HepG2 (cell line): ENCODE measurements at regions not wholly inside any gene's neighbourhood (a gene's known extent, or its start where the extent isn't known, plus 50 kb on each side); places are given as distances from the start of the nearest gene placed in this dataset.

Experiments
- ATAC-seq: fragments of 200-7000 bp; cut with Tn5 transposase; 3 replicates; pipeline ENCODE4 v1.9.1; 2020; ENCODE audit warnings: mild to moderate bottlenecking, moderate library complexity
- BruUV-seq: library from RNA; stranded (reverse); fragments of 400-500 nt; replicated peaks from 2 replicates; lab custom pipeline; 2021; lab: Mats Ljungman, UMichigan
- CTCF ChIA-PET: fragments of 300-600 bp; formaldehyde crosslinking; extraction: SDS; loops from one replicate; lab custom pipeline; 2021; ENCODE audit warnings: low total read pairs, inconsistent platforms, low intra/inter-chr PET ratio; lab: Yijun Ruan, JAX
- POLR2A ChIA-PET: fragments of 350-600 bp; sonication (Branson Sonifier 250); formaldehyde crosslinking; loops from one replicate; lab custom pipeline; 2020; ENCODE audit warnings: antibody characterized with exemption, inconsistent platforms; lab: Yijun Ruan, JAX
- DNase-seq: peaks from one replicate; pipeline ENCODE4 v3.0.0-alpha.2; 2015; ENCODE audit warnings: low spot score
- FAIRE-seq: peaks from 3 replicates; lab custom pipeline; 2011; peaks lifted over from hg19 to GRCh38; lab: Jason Lieb, UNC
- H2AFZ ChIP-seq: one replicate; pipeline ENCODE4 v1.6.1; 2011; ENCODE audit warnings: low read length, inconsistent platforms
- H3K27ac ChIP-seq: fragments of 300-600 bp; 3 replicates; pipeline ENCODE4 v1.8.0; 2011; ENCODE audit warnings: mixed run types, mild to moderate bottlenecking, mixed read lengths, low read length, inconsistent platforms; ENCODE audit not compliant: insufficient read depth; ENCODE audit errors: extremely low read length
- H3K27me3 ChIP-seq, 2 experiments: fragments of 200-600 bp in 1 of 2; 2 replicates in 1 of 2; 3 replicates in 1 of 2; pipeline versions ENCODE4 v1.6.0 to v1.8.0; 2011; ENCODE audit warnings: low read length in 2 of 2, mild to moderate bottlenecking in 2 of 2, moderate library complexity in 2 of 2, inconsistent platforms in 1 of 2; ENCODE audit not compliant: insufficient read depth in 2 of 2, control insufficient read depth in 1 of 2
- H3K36me3 ChIP-seq, 2 experiments: fragments of 200-600 bp in 1 of 2; replicated peaks in 1 of 2; 2 replicates in 1 of 2; 3 replicates in 1 of 2; pipeline versions ENCODE4 v1.5.1 to v1.8.0; 2011; ENCODE audit warnings: low read length in 2 of 2, inconsistent platforms in 1 of 2; ENCODE audit not compliant: insufficient read depth in 2 of 2, control insufficient read depth in 1 of 2
- H3K4me1 ChIP-seq: 2 replicates; pipeline ENCODE4 v1.5.1; 2012; ENCODE audit warnings: low read length, inconsistent platforms; ENCODE audit not compliant: insufficient read depth
- H3K4me2 ChIP-seq: 2 replicates; pipeline ENCODE4 v1.6.0; 2011; ENCODE audit warnings: low read depth, low read length, inconsistent platforms
- H3K4me3 ChIP-seq, 3 experiments: fragments of 200-600 bp in 1 of 3; sonication (generic), shearing (Covaris generic) in 1 of 3; replicated peaks in 1 of 3; 2 replicates each; pipeline ENCODE4 v1.5.1; 2011 to 2016; ENCODE audit warnings: low read length in 3 of 3, inconsistent platforms in 2 of 3, low read depth in 2 of 3, mild to moderate bottlenecking in 2 of 3, control low read depth in 1 of 3, mixed read lengths in 1 of 3; ENCODE audit not compliant: insufficient read depth in 1 of 3
- H3K79me2 ChIP-seq: one replicate; pipeline ENCODE4 v1.6.1; 2011; ENCODE audit warnings: low read length, inconsistent platforms; ENCODE audit not compliant: insufficient read depth
- H3K9ac ChIP-seq: 2 replicates; pipeline ENCODE4 v1.6.0; 2011; ENCODE audit warnings: mild to moderate bottlenecking, low read depth, low read length, inconsistent platforms; ENCODE audit not compliant: insufficient read depth
- H3K9me3 ChIP-seq: 2 replicates; pipeline ENCODE4 v1.5.1; 2012; ENCODE audit warnings: mild to moderate bottlenecking, low read length
- H4K20me1 ChIP-seq: 2 replicates; pipeline ENCODE4 v1.6.0; 2011; ENCODE audit warnings: inconsistent platforms, mild to moderate bottlenecking, low read length, moderate library complexity; ENCODE audit not compliant: insufficient read depth
- ARID4A ChIP-seq: sonication (generic); formaldehyde crosslinking; IDR thresholded peaks from 2 replicates; pipeline ENCODE4 v1.5.0; 2020; ENCODE audit warnings: mild to moderate bottlenecking, missing genetic modification reagents, borderline replicate concordance
- CBFB ChIP-seq: sonication (generic); formaldehyde crosslinking; IDR thresholded peaks from 2 replicates; pipeline ENCODE4 v1.4.0; 2020; ENCODE audit warnings: missing genetic modification reagents
- ELK4 ChIP-seq: sonication (generic); formaldehyde crosslinking; IDR thresholded peaks from 2 replicates; pipeline ENCODE4 v1.9.0; 2021; ENCODE audit warnings: missing genetic modification reagents, borderline replicate concordance
- KDM5A ChIP-seq: fragments of 200-600 bp; sonication (generic); IDR thresholded peaks from 2 replicates; pipeline ENCODE4 v1.7.0; 2018; ENCODE audit warnings: antibody characterized with exemption, mild to moderate bottlenecking, low read length, borderline replicate concordance
- RXRB ChIP-seq: IDR thresholded peaks from 2 replicates; pipeline ENCODE4 v1.6.1; 2016; ENCODE audit warnings: borderline replicate concordance, missing genetic modification reagents, missing compliant biosample characterization
- SMC3 ChIP-seq: IDR thresholded peaks from 2 replicates; pipeline ENCODE4 v1.6.1; 2011; ENCODE audit warnings: low read length, improper control_type of control experiment
- ZBTB2 ChIP-seq: sonication (generic); formaldehyde crosslinking; IDR thresholded peaks from 2 replicates; pipeline ENCODE4 v1.8.0; 2022; ENCODE audit warnings: low read depth, missing genetic modification reagents
- ZFP36 ChIP-seq: fragments of 150-350 bp; IDR thresholded peaks from 2 replicates; pipeline ENCODE4 v1.6.1; 2018; ENCODE audit warnings: borderline replicate concordance, low read length, low read depth; ENCODE audit not compliant: partially characterized antibody
- ZNF580 ChIP-seq: IDR thresholded peaks from 2 replicates; pipeline ENCODE4 v1.6.1; 2016; ENCODE audit warnings: low read depth, borderline replicate concordance
- WGBS: methylation state at CpG from one replicate; pipeline ENCODE4 v1.1.6; 2017; ENCODE audit warnings: low lambda C conversion rate; 5-methylcytosine and 5-hydroxymethylcytosine counted together
- in situ Hi-C: cut with HindIII; loops from 2 replicates; pipeline ENCODE4 v1.10.0; 2017; ENCODE audit warnings: low pct_unique_long_range_greater_than_20kb; ENCODE audit not compliant: extremely low pct_ligation_motif_present
- intact Hi-C: fragments of 100-400 bp; cut with micrococcal nuclease; formaldehyde crosslinking; loops from one replicate; pipeline ENCODE4 v1.10.0; 2022; ENCODE audit not compliant: unreplicated experiment

GRCh38 chr4:89410687-89411086 lies 103.1 kb upstream of the GPRIN3 start:
- CTCF ChIA-PET = no interaction called here
- TF ChIP-seq ARID4A (CRISPR knock-in tag) = no peak
- TF ChIP-seq ELK4 (CRISPR knock-in tag) = no peak
- TF ChIP-seq KDM5A = no peak
- TF ChIP-seq ZFP36 = no peak
- TF ChIP-seq CBFB (CRISPR knock-in tag) = no peak
- no peak for TF ChIP-seq RXRB (CRISPR knock-in tag)
- no peak for TF ChIP-seq ZNF580 (CRISPR knock-in tag)
- TF ChIP-seq ZBTB2 (CRISPR knock-in tag) = no peak
- TF ChIP-seq SMC3 = no peak
- H3K9me3 ChIP-seq = no peaks in the 10 kb centered on the region
- 0% methylated on average over 1 of the region's 1 CpG for whole genome bisulfite sequencing
- no peak for DNase-seq
- H3K27ac ChIP-seq = no peak overlapping the region
- H3K4me1 ChIP-seq = no peaks in the 10 kb centered on the region
- no peak for ATAC-seq
- no peak overlapping the region for H3K4me3 ChIP-seq
- H4K20me1 ChIP-seq = no peaks in the 10 kb centered on the region
- no peak overlapping the region for H3K9ac ChIP-seq
- no peaks in the 10 kb centered on the region for H3K79me2 ChIP-seq
- FAIRE-seq = no peak
- H3K36me3 ChIP-seq = no peaks in the 10 kb centered on the region
- no peak overlapping the region for H2AFZ ChIP-seq
- BruUV-seq = no TSS peak
- H3K4me2 ChIP-seq = no peak overlapping the region
- intact Hi-C loops (no loop called here), in situ Hi-C loops (no loop called here)
- H3K27me3 ChIP-seq = no peaks in the 10 kb centered on the region; a peak in 1 of 5 replicates
- POLR2A ChIA-PET = no interaction called here
